ENCODE measurements at regions not wholly inside any gene's neighbourhood (a gene's known extent, or its start where the extent isn't known, plus 50 kb on each side); places are given as distances from the start of the nearest gene placed in this dataset.
"Not testable (repeated sequence)": the region's sequence is repeated elsewhere in the genome, so short reads cannot be mapped to it uniquely, and the experiment has no call there.

DNA sequence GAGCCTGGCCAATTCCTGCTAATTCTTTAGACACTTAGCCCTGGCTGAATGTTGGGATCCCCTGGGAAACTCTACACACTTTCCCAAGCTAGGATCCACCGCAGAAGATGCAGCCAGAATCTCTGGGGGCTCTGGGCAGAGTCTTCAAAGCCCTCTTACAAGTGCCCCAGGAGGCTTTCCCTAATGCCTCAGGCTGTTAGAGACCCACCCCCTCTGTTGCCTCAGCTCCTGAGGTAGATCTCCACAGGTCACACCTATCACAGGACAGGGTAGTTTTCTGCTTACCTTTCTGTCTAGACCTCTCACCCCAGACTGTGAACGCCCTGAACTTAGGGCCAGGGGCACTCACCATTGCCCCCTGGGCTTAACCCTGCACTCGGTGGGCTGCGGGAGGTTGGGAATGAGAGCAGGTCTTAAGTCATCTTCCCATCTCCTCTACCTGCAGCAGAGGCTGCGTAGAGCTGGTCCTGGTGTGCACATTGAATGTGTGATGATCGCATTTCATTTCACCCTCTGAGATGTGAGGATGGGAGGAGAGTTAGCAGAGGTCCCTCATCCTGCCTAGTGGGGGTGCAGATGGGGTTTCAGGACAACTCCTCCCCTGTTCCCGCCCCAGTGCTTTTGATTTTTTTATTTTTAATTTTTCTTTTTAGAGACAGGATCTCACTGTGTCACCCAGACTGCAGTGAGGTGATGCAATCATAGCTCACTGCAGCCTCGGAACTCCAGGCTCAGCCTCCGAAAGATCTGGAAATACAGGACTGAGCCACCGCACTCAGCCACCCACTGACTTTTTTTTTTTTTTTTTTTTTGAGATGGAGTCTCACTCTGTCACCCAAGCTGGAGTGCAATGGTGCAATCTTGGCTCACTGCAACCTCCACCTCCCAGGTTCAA is 89.0 kb upstream of the LHX1 start:
- DNase-seq, result no peak

- DNase-seq, result not testable (repeated sequence)
Measured at GRCh38 chr17:36849020-36849419, 88.3 kb upstream of the LHX1 start.

- peak; percentile 37 for DNase-seq
Measured at GRCh38 chr17:36849871-36850348, 87.4 kb upstream of the LHX1 start.

DNA sequence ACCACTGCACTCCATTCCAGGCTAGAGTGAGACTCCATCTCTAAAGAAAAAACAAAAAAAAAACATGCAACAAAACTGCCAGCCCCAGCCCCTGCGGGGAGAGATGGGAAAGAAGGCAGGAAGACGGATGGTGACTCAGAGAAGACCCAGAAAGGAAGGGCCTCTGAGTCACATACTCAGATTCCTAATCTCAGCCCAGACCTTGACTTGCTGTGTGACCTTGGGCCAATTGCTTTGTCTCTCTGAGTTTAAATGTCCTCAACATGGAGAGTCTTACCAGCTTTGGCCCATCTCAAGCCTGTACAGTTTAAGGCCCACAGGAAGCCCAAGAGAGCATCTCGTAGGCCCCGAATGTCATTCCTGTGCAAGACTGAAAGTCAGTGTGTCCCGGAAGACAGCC is 86.5 kb upstream of the LHX1 start:
- no peak for DNase-seq

GRCh38 chr17:36851250-36851649 is 86.0 kb upstream of the LHX1 start:
- no peak for DNase-seq

GRCh38 chr17:36852478-36852877 is 84.8 kb upstream of the LHX1 start:
- not testable (repeated sequence) for DNase-seq

DNA sequence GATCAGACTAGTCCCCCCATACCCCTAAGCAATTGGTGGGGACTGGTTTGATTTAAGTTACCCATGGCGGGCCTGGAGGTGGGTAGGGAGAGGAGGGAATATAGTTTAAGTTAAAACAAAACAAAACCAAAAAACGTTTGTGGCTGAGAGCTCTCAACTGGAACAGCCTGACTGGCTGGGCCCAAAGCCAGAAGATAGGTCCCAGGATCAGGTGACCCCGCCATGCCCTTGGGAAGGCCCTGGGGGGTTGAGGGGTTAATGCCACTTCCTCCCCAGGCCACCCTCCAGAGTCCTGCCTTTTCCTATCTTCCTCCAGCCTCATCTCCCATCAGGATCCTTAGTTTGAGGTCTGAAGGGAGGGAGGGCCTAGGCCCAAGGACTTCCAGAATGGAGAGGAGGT is 82.3 kb upstream of the LHX1 start:
- no peak for DNase-seq

DNA sequence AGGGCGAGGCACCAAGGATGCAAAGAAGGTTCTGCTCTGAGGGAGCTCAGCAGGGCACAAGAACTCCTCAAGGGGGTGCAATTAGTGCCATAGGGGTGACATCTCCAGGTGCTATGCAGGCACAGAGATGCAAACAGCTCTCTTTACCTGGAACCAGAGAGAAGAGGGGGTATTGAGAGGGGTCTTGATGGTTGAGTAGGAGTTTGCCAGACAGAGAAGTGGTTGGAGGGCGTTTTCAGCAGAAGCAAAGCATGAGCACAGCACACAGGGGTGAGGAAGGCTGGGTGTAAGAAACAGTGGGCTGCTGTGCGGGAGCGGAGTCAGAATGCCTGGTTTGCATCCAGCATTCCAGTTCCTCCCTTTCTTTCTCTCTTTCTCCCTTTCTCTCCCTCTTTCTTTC is 81.8 kb upstream of the LHX1 start:
- DNase-seq, result no peak

- DNase-seq, result no peak
Measured at GRCh38 chr17:36856222-36856621, 81.1 kb upstream of the LHX1 start.

DNA sequence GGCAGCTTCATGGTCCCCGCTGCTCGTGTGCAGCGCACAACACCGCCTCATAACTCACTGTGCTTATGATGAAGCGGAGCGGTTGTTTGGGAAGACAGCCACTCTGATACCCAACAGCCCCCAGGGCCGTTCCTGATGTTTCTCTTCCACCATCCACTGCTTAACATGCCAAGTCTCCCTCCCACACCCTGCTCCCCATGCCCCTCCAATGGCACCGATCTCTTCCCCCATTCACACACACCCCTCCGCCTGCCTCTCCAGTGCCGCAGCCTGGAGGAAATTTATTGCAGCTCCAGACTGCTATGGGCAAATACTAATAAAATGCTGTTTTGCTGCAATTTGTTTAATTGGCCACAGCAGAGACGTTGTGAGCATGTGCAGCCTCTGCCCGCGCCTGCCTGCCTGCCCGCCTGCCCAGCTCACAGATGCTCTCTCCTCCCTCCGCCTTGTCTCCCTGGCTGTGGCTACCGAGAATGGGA is 80.3 kb upstream of the LHX1 start:
- DNase-seq, result no peak

GRCh38 chr17:36857698-36858097 is 79.6 kb upstream of the LHX1 start:
- no peak for DNase-seq

- DNase-seq, result no peak
Measured at GRCh38 chr17:36858119-36859002, 78.9 kb upstream of the LHX1 start.

- no peak for DNase-seq
Measured at GRCh38 chr17:36859003-36859300, 78.3 kb upstream of the LHX1 start.

DNA sequence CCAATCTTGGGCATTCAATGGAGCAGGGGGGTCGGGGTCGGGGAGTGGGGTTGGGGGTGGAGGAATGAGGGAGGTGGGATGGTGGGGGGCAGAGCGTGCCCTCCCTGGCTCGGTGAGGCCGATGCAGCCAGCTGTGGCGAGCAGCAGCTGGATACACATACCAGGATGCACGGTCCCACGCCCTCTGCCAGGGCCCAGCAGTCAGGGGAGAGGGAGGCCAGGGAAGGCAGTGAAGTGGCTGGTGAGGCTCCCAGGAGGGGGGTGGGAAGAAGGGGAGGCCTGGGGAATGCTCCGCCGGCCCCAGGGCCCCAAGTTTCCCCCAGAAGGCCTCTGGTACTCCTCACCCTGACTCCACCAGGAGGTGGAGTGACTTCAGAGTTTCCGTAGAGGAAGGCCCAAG is 77.6 kb upstream of the LHX1 start:
- no peak for DNase-seq

DNA sequence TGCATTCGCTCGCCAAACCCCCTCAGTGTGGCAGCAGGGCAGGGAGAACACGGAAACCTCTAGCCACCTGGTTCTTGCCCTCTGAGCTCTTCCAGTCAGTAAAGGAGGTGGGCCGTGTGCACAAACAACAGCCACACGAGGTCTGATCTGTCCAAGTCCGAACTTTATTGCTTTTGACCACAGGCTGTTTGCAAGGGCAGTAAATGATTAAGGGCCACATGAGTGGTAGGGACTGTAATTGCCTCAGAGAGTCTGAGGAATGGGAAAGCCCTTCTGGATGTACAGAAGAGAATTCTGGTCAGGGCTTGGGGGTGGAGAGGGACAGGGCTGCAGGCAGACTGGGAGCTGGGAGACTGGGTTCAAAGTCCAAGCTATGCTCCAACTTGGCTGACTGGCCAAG is 75.7 kb upstream of the LHX1 start:
- DNase-seq, result no peak

DNA sequence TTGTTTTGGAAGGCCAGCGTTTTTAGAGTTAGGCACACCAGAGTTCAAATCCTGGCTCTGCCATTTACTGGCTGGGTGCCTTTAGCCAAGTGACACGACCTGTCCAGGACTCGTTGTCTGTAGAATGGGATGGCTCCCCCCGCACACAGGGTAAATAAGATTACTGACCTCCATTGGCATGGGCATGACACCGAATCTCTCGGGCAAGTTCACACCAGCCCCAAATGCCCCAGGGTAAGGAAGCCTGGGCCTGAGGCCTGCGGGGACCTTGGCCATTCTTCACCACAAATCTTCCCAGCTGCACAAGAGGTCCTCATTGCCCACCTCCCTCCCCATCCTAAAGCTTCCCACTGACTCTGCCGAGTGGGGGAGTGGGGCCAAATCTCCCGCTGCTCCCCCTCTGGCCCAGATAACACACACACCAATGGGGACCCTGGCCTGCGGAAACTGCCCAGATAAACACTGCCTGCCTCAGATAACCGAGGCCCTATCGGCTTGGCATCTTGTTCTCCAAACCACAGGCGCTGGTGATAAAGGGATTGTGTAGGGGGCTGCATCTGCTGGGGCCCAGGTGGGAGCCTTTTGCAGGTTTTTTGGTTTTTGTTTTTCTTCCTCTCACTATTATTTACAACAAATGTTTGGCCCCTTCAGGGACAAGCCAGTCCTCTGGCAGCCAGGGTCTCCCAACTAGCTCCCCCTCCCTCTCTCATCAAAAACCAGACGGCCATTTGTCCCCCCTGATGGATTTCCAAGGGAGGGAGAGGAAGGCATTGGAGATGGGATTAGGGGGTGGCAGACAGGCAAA is 75.0 kb upstream of the LHX1 start:
- no peak for DNase-seq

DNA sequence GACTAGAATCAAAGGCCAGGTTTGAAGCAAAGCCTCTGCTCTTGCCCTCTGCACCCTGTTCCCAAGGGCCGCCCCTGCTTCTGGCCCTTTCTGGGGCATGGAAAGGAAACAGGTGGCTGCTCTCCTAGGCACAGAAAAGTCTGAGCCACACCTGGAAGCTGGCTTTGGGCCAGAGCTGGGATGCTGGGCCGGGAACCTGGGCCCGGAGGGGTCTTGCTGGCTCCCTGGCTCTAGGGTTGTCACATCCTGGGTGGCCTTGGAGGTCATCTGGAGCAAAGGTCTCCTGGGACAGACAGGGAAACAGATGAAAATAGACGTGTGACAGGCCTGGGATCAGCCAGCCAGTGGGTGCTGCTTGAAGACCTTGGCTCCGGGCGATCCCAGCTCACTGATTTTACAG is 74.1 kb upstream of the LHX1 start:
- no peak for DNase-seq

DNA sequence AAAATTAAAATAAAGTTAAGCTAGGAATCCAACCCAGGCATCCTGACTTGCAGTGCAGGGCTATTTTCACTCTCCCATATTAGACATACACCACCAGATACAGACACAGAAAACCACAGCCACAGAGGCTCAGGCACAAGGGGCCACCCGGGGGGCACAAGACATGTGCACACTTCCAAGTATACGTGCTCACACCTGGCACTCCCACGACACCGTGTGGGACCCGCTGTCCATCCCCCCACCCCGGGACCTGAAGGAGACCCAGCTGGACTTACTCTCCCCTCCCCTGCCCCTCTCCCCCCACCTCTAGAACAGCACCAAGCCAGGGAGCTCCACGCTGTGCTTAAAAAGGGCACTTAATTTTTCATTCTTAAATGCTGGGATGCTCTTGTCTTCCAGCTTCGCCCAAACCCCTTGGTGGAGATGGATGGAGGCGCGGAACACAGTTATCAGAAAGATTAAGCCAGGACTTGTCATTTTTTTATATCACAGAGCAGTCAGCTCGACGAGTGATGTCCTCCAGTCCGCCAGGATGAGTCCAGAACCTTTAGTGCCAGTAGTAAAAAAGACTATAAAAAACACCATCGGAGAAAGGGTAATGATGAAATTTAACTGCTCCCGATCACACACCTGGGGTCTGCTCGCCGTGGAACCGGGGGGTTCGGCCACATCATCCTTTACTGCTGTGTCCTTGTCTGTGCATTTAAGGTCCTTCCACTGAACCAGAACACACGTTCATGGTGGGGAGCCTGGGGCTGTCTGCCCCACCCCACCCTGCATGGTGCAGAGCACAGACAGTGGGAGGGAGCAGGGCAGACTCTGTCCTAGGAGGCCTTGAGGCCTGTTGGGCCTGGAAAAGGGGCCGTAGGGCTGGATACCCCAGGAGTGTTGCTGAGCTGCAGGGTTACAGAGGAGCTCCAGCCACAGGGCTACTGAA is 73.3 kb upstream of the LHX1 start:
- no peak for DNase-seq

DNA sequence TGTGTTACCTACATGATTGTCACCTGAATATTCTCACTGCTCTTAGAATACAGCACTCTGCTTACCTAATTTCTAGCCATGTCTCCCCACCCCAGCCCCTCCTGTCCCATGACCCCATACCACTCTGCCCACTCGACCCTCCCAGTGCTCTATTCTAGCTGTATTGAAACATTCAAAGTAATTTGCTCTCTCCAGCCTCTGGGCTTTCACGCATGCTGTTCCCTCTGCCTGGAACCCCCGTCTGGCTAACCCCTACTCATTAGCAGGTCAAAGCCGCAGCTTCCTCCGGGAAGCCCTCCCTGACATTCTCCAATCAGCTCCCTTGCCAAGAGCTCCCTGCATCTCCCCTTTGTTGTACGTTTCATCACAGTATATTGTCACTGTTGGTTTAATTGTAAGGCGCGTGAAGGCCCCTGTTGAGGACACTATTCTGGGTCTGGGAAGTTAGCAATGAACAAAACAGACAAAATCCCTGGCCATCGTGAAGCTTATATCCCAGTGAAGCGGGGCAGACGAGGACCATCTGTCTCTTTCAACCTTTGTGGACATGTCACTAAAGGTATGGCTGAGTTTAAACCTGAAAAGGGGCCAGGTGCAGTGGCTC is 72.3 kb upstream of the LHX1 start:
- DNase-seq, result no peak

DNA sequence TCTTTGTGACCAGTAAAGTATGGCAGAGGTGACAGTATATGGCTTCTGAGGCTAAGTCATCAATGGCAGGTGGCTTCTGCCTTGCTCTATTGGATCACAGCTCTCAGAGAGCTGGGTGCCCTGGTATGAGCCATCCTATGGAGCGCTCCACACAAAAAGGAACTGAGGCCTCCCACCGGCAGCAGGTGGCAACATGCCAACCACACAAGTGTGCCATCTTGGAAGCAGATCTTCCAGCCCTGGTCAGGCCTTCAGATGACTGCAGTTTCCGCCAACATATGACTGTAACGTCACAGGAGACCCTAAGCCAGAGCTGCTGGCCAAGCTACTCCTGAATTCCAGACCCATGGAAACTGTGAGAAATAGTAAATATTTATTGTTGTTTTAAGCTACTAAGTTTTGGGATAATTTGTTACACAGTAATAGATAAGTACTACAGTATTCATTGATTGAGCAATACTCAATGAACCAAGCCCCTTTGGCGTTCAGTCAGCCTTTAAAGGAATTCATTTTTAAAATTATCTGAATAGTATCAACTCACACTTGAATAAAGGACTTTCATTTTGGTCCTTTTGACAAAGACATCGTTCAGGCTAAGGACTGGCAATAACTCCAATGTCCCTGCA is 69.4 kb upstream of the LHX1 start:
- DNase-seq, result no peak

DNA sequence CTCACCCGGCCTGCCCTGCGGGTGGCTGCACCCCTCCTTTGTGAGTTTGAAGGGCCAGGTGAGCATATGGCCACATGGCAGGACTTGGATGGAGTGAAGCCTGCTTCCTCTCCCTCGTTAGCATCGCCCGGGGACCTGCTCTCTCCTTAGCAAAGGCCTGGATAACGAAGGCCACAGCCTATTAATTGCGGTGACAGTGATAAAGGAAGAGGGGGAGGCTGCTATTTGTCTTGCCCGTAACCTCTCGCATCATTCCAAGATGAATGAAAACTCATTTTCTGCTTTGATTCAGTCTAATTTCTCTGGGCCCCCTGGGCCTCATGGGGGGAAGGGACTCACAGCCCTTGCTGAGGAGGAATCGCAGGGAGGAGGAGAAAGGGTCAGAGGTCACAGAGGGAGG is 68.5 kb upstream of the LHX1 start:
- no peak for DNase-seq
